WTC11 (cell line): ENCODE measurements at regions not wholly inside any gene's neighbourhood (a gene's known extent, or its start where the extent isn't known, plus 50 kb on each side); places are given as distances from the start of the nearest gene placed in this dataset.

ENCODE experiments used
- ATAC-seq: fragments of 200-7000 bp; cut with Tn5 transposase; 2 replicates; pipeline ENCODE4 v1.10.0; 2021; ENCODE audit warnings: mild to moderate bottlenecking, moderate library complexity
- CTCF ChIA-PET: fragments of 300-600 bp; sonication (Branson Sonifier 250); formaldehyde crosslinking; loops from one replicate; lab custom pipeline; 2021; ENCODE audit warnings: antibody characterized with exemption; lab: Charles Lee
- POLR2A ChIA-PET: fragments of 350-600 bp; sonication (Branson Sonifier 250); formaldehyde crosslinking; loops from one replicate; lab custom pipeline; 2021; ENCODE audit warnings: antibody characterized with exemption; lab: Charles Lee
- DNase-seq: peaks from one replicate; pipeline ENCODE4 v3.0.0; 2021; ENCODE audit warnings: low spot score
- H3K27ac Mint-ChIP-seq: 2 replicates; pipeline ENCODE4 v1.8.0; 2021; ENCODE audit warnings: mixed read lengths
- H3K27me3 Mint-ChIP-seq: 2 replicates; pipeline ENCODE4 v1.8.0; 2021; ENCODE audit warnings: low read depth, mild to moderate bottlenecking, moderate library complexity, mixed read lengths
- H3K36me3 Mint-ChIP-seq: 2 replicates; pipeline ENCODE4 v1.8.0; 2021; ENCODE audit warnings: mixed read lengths
- H3K4me1 Mint-ChIP-seq: 2 replicates; pipeline ENCODE4 v1.8.0; 2022; ENCODE audit warnings: mixed read lengths
- H3K4me3 Mint-ChIP-seq: 2 replicates; pipeline ENCODE4 v1.8.0; 2021; ENCODE audit warnings: mild to moderate bottlenecking, moderate library complexity, mixed read lengths
- H3K9me3 Mint-ChIP-seq: 2 replicates; pipeline ENCODE4 v1.8.0; 2021; ENCODE audit warnings: mixed read lengths
- CBFB ChIP-seq: sonication (generic); formaldehyde crosslinking; IDR thresholded peaks from 2 replicates; pipeline ENCODE4 v1.8.1; 2022; ENCODE audit warnings: mild to moderate bottlenecking, low read depth, missing genetic modification reagents
- CREB1 ChIP-seq: sonication (generic); formaldehyde crosslinking; IDR thresholded peaks from 2 replicates; pipeline ENCODE4 v1.8.0; 2023; ENCODE audit warnings: mild to moderate bottlenecking, missing genetic modification reagents
- ESRRA ChIP-seq: sonication (generic); formaldehyde crosslinking; IDR thresholded peaks from 2 replicates; pipeline ENCODE4 v1.8.1; 2022; ENCODE audit warnings: mild to moderate bottlenecking, missing genetic modification reagents, borderline replicate concordance
- ETV6 ChIP-seq: sonication (generic); formaldehyde crosslinking; IDR thresholded peaks from 2 replicates; pipeline ENCODE4 v1.8.1; 2022; ENCODE audit warnings: mild to moderate bottlenecking, missing genetic modification reagents
- KAT7 ChIP-seq: sonication (generic); formaldehyde crosslinking; IDR thresholded peaks from 2 replicates; pipeline ENCODE4 v1.8.1; 2023; ENCODE audit warnings: missing genetic modification reagents, mild to moderate bottlenecking, borderline replicate concordance
- NFATC4 ChIP-seq: fragments of 250-450 bp; sonication (Bioruptor Pico); IDR thresholded peaks from 2 replicates; pipeline ENCODE4 v1.9.0; 2021; ENCODE audit warnings: mild to moderate bottlenecking
- RELA ChIP-seq: sonication (generic); formaldehyde crosslinking; IDR thresholded peaks from 2 replicates; pipeline ENCODE4 v1.8.1; 2022; ENCODE audit warnings: missing genetic modification reagents, mild to moderate bottlenecking, borderline replicate concordance
- SOX15 ChIP-seq: fragments of 250-450 bp; sonication (Bioruptor Pico); IDR thresholded peaks from 2 replicates; pipeline ENCODE4 v1.9.0; 2021; ENCODE audit warnings: mild to moderate bottlenecking
- TEAD1 ChIP-seq: sonication (generic); formaldehyde crosslinking; IDR thresholded peaks from 2 replicates; pipeline ENCODE4 v1.8.0; 2022; ENCODE audit warnings: mild to moderate bottlenecking, missing genetic modification reagents
- ZNF416 ChIP-seq: fragments of 250-450 bp; sonication (Bioruptor Pico); IDR thresholded peaks from 2 replicates; pipeline ENCODE4 v1.9.0; 2021; ENCODE audit warnings: mild to moderate bottlenecking, inconsistent platforms
- TF ChIP-seq, protein P1 (sequence below): sonication (generic); formaldehyde crosslinking; IDR thresholded peaks from 2 replicates; pipeline ENCODE4 v1.8.1; 2022; ENCODE audit warnings: mild to moderate bottlenecking, moderate library complexity, missing genetic modification reagents
- TF ChIP-seq, protein P2 (sequence below): fragments of 200-600 bp; IDR thresholded peaks from 2 replicates; pipeline ENCODE4 v1.8.0; 2022; ENCODE audit warnings: antibody characterized with exemption
- TF ChIP-seq, protein P3 (sequence below): sonication (generic); formaldehyde crosslinking; IDR thresholded peaks from 2 replicates; pipeline ENCODE4 v1.8.0; 2022; ENCODE audit warnings: mild to moderate bottlenecking, missing genetic modification reagents
- TF ChIP-seq, protein P4 (sequence below): fragments of 250-450 bp; sonication (Bioruptor Pico); IDR thresholded peaks from 2 replicates; pipeline ENCODE4 v1.8.0; 2021; ENCODE audit warnings: mild to moderate bottlenecking
- TF ChIP-seq, protein P5 (sequence below): sonication (generic); formaldehyde crosslinking; IDR thresholded peaks from 2 replicates; pipeline ENCODE4 v1.8.1; 2022; ENCODE audit warnings: missing genetic modification reagents, borderline replicate concordance
- TF ChIP-seq, protein P6 (sequence below): sonication (generic); formaldehyde crosslinking; IDR thresholded peaks from 2 replicates; pipeline ENCODE4 v1.8.0; 2022; ENCODE audit warnings: missing genetic modification reagents

DNA sequence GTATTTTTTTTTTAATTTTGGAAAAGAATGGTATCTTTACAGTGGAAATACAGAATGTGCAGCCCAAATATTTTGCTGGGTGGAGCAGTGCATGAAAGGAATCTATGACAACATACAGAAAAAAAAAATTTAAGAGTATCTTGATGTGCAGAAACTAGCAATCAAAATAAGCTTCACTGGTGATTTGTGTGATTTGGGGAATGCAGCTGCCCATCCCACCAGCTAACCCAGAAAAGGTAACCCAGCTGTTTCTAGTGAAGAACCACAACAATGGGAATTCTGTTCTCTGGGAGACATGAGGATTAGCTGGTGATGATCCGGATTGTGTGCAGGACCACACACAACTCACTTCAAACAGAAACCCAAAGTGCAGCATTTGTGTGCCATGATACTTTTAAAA lies 375.5 kb downstream of the SEMA3D start:
- POLR2A ChIA-PET, result no interaction called here
- Mint-ChIP-seq H3K4me3 (no peak overlapping the region), H3K9me3 (no peaks in the 10 kb centered on the region), H3K27me3 (no peaks in the 10 kb centered on the region), H3K36me3 (no peaks in the 10 kb centered on the region), H3K4me1 (no peaks in the 10 kb centered on the region), H3K27ac (no peak overlapping the region)
- DNase-seq (no peak), ATAC-seq (no peak)
- no peak for TF ChIP-seq TEAD1 (CRISPR knock-in tag)
- TF ChIP-seq, protein P1, sequence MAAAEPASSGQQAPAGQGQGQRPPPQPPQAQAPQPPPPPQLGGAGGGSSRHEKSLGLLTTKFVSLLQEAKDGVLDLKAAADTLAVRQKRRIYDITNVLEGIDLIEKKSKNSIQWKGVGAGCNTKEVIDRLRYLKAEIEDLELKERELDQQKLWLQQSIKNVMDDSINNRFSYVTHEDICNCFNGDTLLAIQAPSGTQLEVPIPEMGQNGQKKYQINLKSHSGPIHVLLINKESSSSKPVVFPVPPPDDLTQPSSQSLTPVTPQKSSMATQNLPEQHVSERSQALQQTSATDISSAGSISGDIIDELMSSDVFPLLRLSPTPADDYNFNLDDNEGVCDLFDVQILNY (CRISPR knock-in tag), result no peak
- TF ChIP-seq, protein P2, sequence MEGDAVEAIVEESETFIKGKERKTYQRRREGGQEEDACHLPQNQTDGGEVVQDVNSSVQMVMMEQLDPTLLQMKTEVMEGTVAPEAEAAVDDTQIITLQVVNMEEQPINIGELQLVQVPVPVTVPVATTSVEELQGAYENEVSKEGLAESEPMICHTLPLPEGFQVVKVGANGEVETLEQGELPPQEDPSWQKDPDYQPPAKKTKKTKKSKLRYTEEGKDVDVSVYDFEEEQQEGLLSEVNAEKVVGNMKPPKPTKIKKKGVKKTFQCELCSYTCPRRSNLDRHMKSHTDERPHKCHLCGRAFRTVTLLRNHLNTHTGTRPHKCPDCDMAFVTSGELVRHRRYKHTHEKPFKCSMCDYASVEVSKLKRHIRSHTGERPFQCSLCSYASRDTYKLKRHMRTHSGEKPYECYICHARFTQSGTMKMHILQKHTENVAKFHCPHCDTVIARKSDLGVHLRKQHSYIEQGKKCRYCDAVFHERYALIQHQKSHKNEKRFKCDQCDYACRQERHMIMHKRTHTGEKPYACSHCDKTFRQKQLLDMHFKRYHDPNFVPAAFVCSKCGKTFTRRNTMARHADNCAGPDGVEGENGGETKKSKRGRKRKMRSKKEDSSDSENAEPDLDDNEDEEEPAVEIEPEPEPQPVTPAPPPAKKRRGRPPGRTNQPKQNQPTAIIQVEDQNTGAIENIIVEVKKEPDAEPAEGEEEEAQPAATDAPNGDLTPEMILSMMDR, result no peak
- no peak for TF ChIP-seq ETV6
- no peak for TF ChIP-seq ESRRA (CRISPR knock-in tag)
- no peak for TF ChIP-seq CREB1
- no peak for TF ChIP-seq ZNF416
- TF ChIP-seq, protein P3, sequence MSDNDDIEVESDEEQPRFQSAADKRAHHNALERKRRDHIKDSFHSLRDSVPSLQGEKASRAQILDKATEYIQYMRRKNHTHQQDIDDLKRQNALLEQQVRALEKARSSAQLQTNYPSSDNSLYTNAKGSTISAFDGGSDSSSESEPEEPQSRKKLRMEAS (CRISPR knock-in tag), result no peak
- CTCF ChIA-PET, result no interaction called here

DNA sequence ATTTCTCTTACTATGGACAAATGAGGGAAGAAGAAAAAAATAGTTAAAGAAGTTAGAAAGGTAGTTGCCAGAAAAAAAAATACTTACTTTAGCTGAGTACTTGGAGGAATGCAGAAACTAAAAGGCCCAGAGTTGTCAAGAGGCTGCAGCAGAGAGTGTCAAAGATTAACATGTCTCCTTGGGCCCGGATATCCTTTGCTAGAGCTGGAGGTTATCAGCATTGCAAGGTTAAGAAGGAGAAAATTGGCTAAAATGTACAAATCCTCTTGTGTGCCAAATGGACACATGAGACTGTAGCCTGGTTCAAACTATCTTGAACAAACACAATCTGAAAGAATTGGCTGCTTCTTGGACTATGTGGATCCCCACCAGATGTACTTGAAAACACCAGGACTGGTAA lies 377.0 kb downstream of the SEMA3D start:
- CTCF ChIA-PET, result no interaction called here
- TF ChIP-seq RELA (CRISPR knock-in tag), result no peak
- TF ChIP-seq CBFB (CRISPR knock-in tag), result no peak
- no peak for TF ChIP-seq SOX15 (CRISPR knock-in tag)
- TF ChIP-seq, protein P4, sequence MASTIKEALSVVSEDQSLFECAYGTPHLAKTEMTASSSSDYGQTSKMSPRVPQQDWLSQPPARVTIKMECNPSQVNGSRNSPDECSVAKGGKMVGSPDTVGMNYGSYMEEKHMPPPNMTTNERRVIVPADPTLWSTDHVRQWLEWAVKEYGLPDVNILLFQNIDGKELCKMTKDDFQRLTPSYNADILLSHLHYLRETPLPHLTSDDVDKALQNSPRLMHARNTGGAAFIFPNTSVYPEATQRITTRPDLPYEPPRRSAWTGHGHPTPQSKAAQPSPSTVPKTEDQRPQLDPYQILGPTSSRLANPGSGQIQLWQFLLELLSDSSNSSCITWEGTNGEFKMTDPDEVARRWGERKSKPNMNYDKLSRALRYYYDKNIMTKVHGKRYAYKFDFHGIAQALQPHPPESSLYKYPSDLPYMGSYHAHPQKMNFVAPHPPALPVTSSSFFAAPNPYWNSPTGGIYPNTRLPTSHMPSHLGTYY, result no peak
- TF ChIP-seq KAT7 (CRISPR knock-in tag), result no peak
- TF ChIP-seq, protein P5, sequence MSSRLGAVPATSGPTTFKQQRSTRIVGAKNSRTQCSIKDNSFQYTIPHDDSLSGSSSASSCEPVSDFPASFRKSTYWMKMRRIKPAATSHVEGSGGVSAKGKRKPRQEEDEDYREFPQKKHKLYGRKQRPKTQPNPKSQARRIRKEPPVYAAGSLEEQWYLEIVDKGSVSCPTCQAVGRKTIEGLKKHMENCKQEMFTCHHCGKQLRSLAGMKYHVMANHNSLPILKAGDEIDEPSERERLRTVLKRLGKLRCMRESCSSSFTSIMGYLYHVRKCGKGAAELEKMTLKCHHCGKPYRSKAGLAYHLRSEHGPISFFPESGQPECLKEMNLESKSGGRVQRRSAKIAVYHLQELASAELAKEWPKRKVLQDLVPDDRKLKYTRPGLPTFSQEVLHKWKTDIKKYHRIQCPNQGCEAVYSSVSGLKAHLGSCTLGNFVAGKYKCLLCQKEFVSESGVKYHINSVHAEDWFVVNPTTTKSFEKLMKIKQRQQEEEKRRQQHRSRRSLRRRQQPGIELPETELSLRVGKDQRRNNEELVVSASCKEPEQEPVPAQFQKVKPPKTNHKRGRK (CRISPR knock-in tag), result no peak
- TF ChIP-seq, protein P6, sequence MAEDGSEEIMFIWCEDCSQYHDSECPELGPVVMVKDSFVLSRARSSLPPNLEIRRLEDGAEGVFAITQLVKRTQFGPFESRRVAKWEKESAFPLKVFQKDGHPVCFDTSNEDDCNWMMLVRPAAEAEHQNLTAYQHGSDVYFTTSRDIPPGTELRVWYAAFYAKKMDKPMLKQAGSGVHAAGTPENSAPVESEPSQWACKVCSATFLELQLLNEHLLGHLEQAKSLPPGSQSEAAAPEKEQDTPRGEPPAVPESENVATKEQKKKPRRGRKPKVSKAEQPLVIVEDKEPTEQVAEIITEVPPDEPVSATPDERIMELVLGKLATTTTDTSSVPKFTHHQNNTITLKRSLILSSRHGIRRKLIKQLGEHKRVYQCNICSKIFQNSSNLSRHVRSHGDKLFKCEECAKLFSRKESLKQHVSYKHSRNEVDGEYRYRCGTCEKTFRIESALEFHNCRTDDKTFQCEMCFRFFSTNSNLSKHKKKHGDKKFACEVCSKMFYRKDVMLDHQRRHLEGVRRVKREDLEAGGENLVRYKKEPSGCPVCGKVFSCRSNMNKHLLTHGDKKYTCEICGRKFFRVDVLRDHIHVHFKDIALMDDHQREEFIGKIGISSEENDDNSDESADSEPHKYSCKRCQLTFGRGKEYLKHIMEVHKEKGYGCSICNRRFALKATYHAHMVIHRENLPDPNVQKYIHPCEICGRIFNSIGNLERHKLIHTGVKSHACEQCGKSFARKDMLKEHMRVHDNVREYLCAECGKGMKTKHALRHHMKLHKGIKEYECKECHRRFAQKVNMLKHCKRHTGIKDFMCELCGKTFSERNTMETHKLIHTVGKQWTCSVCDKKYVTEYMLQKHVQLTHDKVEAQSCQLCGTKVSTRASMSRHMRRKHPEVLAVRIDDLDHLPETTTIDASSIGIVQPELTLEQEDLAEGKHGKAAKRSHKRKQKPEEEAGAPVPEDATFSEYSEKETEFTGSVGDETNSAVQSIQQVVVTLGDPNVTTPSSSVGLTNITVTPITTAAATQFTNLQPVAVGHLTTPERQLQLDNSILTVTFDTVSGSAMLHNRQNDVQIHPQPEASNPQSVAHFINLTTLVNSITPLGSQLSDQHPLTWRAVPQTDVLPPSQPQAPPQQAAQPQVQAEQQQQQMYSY, result no peak
- TF ChIP-seq NFATC4 (CRISPR knock-in tag), result no peak
- POLR2A ChIA-PET, result no interaction called here
- peaks cover 4% of the 10 kb centered on the region for H3K4me1 Mint-ChIP-seq
- ATAC-seq, result no peak
- H3K27ac Mint-ChIP-seq, result no peak overlapping the region
- DNase-seq, result no peak
- H3K9me3 Mint-ChIP-seq, result no peaks in the 10 kb centered on the region
- no peaks in the 10 kb centered on the region for H3K36me3 Mint-ChIP-seq
- H3K4me3 Mint-ChIP-seq, result no peak overlapping the region
- H3K27me3 Mint-ChIP-seq, result no peaks in the 10 kb centered on the region
